ENCODE measurements at regions not wholly inside any gene's neighbourhood (a gene's known extent, or its start where the extent isn't known, plus 50 kb on each side); places are given as distances from the start of the nearest gene placed in this dataset.

- H3K4me1 ChIP-seq (ENCODE audit: control insufficient read depth in 1 of 2, extremely low read depth in 1 of 2, insufficient read depth in 2 of 2, low read length in 2 of 2): peaks cover 7 to 9% of the 10 kb centered on the region in 2 experiments
- peaks cover 20 to 22% of the 10 kb centered on the region in 2 donors for H3K27me3 Mint-ChIP-seq
- H3K4me3 ChIP-seq (ENCODE audit: control insufficient read depth in 1 of 2, extremely low read depth in 1 of 2, low read length in 1 of 2): no peak overlapping the region
- H3K27ac Mint-ChIP-seq: no peak overlapping the region
- no peak for ATAC-seq (replicated peaks in 1 of 4)
- H3K4me1 Mint-ChIP-seq: peaks cover 12 to 17% (median 14%) of the 10 kb centered on the region in 3 donors
- DNase-seq: no peak
- no peaks in the 10 kb centered on the region for H3K36me3 ChIP-seq (ENCODE audit: control insufficient read depth in 2 of 2, extremely low read depth in 1 of 2, insufficient read depth in 1 of 2, low read length in 1 of 2)
- no peaks in the 10 kb centered on the region for H3K36me3 Mint-ChIP-seq
- CTCF ChIA-PET: interaction anchor here in 1 of 2 donors (0.6 to 1.1 kb wide), 3 partner anchors 11 to 1796 kb away, joined by 3 to 4 read pairs (median 3); no protein-coding TSS in a partner anchor
- peaks cover 0 to 9% of the 10 kb centered on the region in 2 experiments for H3K27me3 ChIP-seq (replicated peaks in 1 of 2; ENCODE audit: control insufficient read depth in 2 of 2, extremely low read depth in 1 of 2, insufficient read depth in 2 of 2, low read length in 1 of 2)
- H3K4me3 Mint-ChIP-seq: peak overlapping the region; percentile 77 to 94 (median 79)
- 100% methylated on average over 3 of the region's 11 CpGs for WGBS (ENCODE audit: insufficient coverage)
- POLR2A ChIA-PET: interaction anchor here (0.6 to 0.7 kb wide), 3 partner anchors 11 to 112 kb away, joined by 3 to 4 read pairs (median 3); no protein-coding TSS in a partner anchor
- H3K9me3 ChIP-seq: no peaks in the 10 kb centered on the region
- H3K27ac ChIP-seq (ENCODE audit: low read length): no peak overlapping the region
- no peaks in the 10 kb centered on the region for H3K9me3 Mint-ChIP-seq
Measured at GRCh38 chr6:129767776-129768485, 58.0 kb upstream of the ARHGAP18 start.

- Mint-ChIP-seq H3K4me3 (peak overlapping the region; percentile 77 to 94 (median 79)), H3K9me3 (no peaks in the 10 kb centered on the region), H3K27me3 (peaks cover 22 to 23% of the 10 kb centered on the region in 2 donors), H3K36me3 (no peaks in the 10 kb centered on the region), H3K27ac (peak overlapping the region in 1 of 2 donors; percentile 28), H3K4me1 (peaks cover 12 to 17% (median 14%) of the 10 kb centered on the region in 3 donors)
- Histone ChIP-seq H3K36me3 (ENCODE audit: control insufficient read depth in 2 of 2, extremely low read depth in 1 of 2, insufficient read depth in 1 of 2, low read length in 1 of 2) (no peaks in the 10 kb centered on the region), H3K4me3 (ENCODE audit: control insufficient read depth in 1 of 2, extremely low read depth in 1 of 2, low read length in 1 of 2) (peak overlapping the region; percentile 45 to 91), H3K9me3 (no peaks in the 10 kb centered on the region), H3K4me1 (ENCODE audit: control insufficient read depth in 1 of 2, extremely low read depth in 1 of 2, insufficient read depth in 2 of 2, low read length in 2 of 2) (peaks cover 7 to 9% of the 10 kb centered on the region in 2 experiments), H3K27ac (ENCODE audit: low read length) (no peak overlapping the region), H3K27me3 (replicated peaks in 1 of 2; ENCODE audit: control insufficient read depth in 2 of 2, extremely low read depth in 1 of 2, insufficient read depth in 2 of 2, low read length in 1 of 2) (peaks cover 0 to 9% of the 10 kb centered on the region in 2 experiments)
- WGBS (ENCODE audit: insufficient coverage): 0% methylated on average over 32 of the region's 36 CpGs
- POLR2A ChIA-PET: interaction anchor here (0.6 to 0.7 kb wide), 3 partner anchors 12 to 112 kb away, joined by 3 to 4 read pairs (median 3); no protein-coding TSS in a partner anchor
- CTCF ChIA-PET: interaction anchor here in 1 of 2 donors (0.5 to 1.0 kb wide), 3 partner anchors 17 to 317 kb away, joined by 3 to 4 read pairs (median 3); no protein-coding TSS in a partner anchor
- peak; percentile 81 to 93 (median 86) for ATAC-seq (replicated peaks in 1 of 4)
- DNase-seq: peak in 33 of 35 experiments; percentile 11 to 66 (median 32)
Measured at GRCh38 chr6:129766959-129767728, 57.2 kb upstream of the ARHGAP18 start.

- Histone ChIP-seq H3K27me3 (replicated peaks in 1 of 2; ENCODE audit: control insufficient read depth in 2 of 2, extremely low read depth in 1 of 2, insufficient read depth in 2 of 2, low read length in 1 of 2) (peaks cover 0 to 9% of the 10 kb centered on the region in 2 experiments), H3K4me3 (ENCODE audit: control insufficient read depth in 1 of 2, extremely low read depth in 1 of 2, low read length in 1 of 2) (no peak overlapping the region), H3K27ac (ENCODE audit: low read length) (no peak overlapping the region), H3K4me1 (ENCODE audit: control insufficient read depth in 1 of 2, extremely low read depth in 1 of 2, insufficient read depth in 2 of 2, low read length in 2 of 2) (peaks cover 7 to 9% of the 10 kb centered on the region in 2 experiments), H3K36me3 (ENCODE audit: control insufficient read depth in 2 of 2, extremely low read depth in 1 of 2, insufficient read depth in 1 of 2, low read length in 1 of 2) (no peaks in the 10 kb centered on the region), H3K9me3 (no peaks in the 10 kb centered on the region)
- Mint-ChIP-seq H3K9me3 (no peaks in the 10 kb centered on the region), H3K36me3 (no peaks in the 10 kb centered on the region), H3K4me3 (no peak overlapping the region), H3K4me1 (peaks cover 12 to 17% (median 14%) of the 10 kb centered on the region in 3 donors), H3K27me3 (peaks cover 23 to 31% of the 10 kb centered on the region in 2 donors), H3K27ac (no peak overlapping the region)
- no peak for ATAC-seq (replicated peaks in 1 of 4)
- no peak for DNase-seq
- 95% methylated on average over 2 of the region's 4 CpGs for WGBS (ENCODE audit: insufficient coverage)
- ChIA-PET CTCF (interaction anchor here (1.3 to 2.4 kb wide), 2 partner anchors 10 to 167 kb away, joined by 8 read pairs; no protein-coding TSS in a partner anchor), POLR2A (interaction anchor here in 1 of 2 donors (0.8 kb wide), 1 partner anchor 20 kb away, joined by 3 read pairs; no protein-coding TSS in a partner anchor)
Measured at GRCh38 chr6:129764761-129765407, 54.9 kb upstream of the ARHGAP18 start.

- no peak for ATAC-seq (replicated peaks in 1 of 4)
- Mint-ChIP-seq H3K4me1 (no peaks in the 10 kb centered on the region), H3K9me3 (no peaks in the 10 kb centered on the region), H3K27me3 (peaks cover 19 to 31% of the 10 kb centered on the region in 2 donors), H3K36me3 (no peaks in the 10 kb centered on the region), H3K4me3 (no peak overlapping the region), H3K27ac (no peak overlapping the region)
- H3K4me3 ChIP-seq (ENCODE audit: control insufficient read depth in 1 of 2, extremely low read depth in 1 of 2, low read length in 1 of 2): no peak overlapping the region
- H3K27me3 ChIP-seq (replicated peaks in 1 of 2; ENCODE audit: control insufficient read depth in 2 of 2, extremely low read depth in 1 of 2, insufficient read depth in 2 of 2, low read length in 1 of 2): peaks cover 0 to 4% of the 10 kb centered on the region in 2 experiments
- CTCF ChIA-PET: interaction anchor here (0.5 to 0.7 kb wide), 2 partner anchors 919 to 1357 kb away, joined by 3 read pairs; no protein-coding TSS in a partner anchor
- no peaks in the 10 kb centered on the region for H3K9me3 ChIP-seq
- no peaks in the 10 kb centered on the region for H3K4me1 ChIP-seq (ENCODE audit: control insufficient read depth in 1 of 2, extremely low read depth in 1 of 2, insufficient read depth in 2 of 2, low read length in 2 of 2)
- no peak overlapping the region for H3K27ac ChIP-seq (ENCODE audit: low read length)
- H3K36me3 ChIP-seq (ENCODE audit: control insufficient read depth in 2 of 2, extremely low read depth in 1 of 2, insufficient read depth in 1 of 2, low read length in 1 of 2): no peaks in the 10 kb centered on the region
- POLR2A ChIA-PET: interaction anchor here in 1 of 2 donors (0.6 to 0.7 kb wide), 2 partner anchors 289 to 910 kb away, joined by 3 read pairs; no protein-coding TSS in a partner anchor
- no peak for DNase-seq
- WGBS (ENCODE audit: insufficient coverage): no CpG with 5 or more reads among the region's 6 CpGs
Measured at GRCh38 chr6:129759796-129760605, 50.0 kb upstream of the ARHGAP18 start.
